Gastrocnemius medialis (tissue), 4 donors: ENCODE measurements at regions not wholly inside any gene's neighbourhood (a gene's known extent, or its start where the extent isn't known, plus 50 kb on each side); places are given as distances from the start of the nearest gene placed in this dataset.

Experiments
- POLR2A ChIP-seq, 2 donors: fragments of 450-650 bp; IDR thresholded peaks; one replicate each; pipeline ENCODE4 v1.6.1; 2017; ENCODE audit warnings: antibody characterized with exemption in 2 of 2, mild to moderate bottlenecking in 2 of 2, moderate library complexity in 2 of 2
- TF ChIP-seq, protein P1 (sequence below), 5 experiments: fragments of 450-650 bp in 3 of 5; fragments of 200-600 bp in 2 of 5; sonication (generic) in 2 of 5; IDR thresholded peaks in 4 of 5; conservative IDR thresholded peaks in 1 of 5; 1 replicate in 4 of 5; 2 replicates in 1 of 5; pipeline ENCODE4 v1.5.1; 2016 to 2019; ENCODE audit warnings: antibody characterized with exemption in 5 of 5, mild to moderate bottlenecking in 3 of 5, moderate library complexity in 3 of 5

DNA sequence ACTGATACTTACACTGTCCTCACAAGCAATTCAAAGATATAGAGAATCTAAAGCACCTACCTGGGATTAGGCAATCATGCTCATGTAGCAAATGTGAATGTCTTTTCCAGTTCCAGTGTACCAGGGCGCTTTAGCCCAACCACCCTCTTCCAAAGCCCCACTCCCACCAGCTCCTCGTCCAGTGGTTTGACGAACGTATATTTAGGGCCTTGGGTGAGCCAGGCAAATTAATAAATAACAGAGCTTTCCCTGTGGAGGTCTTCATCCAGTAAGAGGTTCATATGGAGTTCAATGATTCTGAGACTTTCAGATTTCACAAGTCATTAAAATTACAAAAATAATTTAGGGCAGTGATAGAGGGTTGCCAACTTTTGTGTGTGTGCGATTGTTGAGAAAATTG, 162.3 kb upstream of the C2CD4B start:
- TF ChIP-seq, protein P1, sequence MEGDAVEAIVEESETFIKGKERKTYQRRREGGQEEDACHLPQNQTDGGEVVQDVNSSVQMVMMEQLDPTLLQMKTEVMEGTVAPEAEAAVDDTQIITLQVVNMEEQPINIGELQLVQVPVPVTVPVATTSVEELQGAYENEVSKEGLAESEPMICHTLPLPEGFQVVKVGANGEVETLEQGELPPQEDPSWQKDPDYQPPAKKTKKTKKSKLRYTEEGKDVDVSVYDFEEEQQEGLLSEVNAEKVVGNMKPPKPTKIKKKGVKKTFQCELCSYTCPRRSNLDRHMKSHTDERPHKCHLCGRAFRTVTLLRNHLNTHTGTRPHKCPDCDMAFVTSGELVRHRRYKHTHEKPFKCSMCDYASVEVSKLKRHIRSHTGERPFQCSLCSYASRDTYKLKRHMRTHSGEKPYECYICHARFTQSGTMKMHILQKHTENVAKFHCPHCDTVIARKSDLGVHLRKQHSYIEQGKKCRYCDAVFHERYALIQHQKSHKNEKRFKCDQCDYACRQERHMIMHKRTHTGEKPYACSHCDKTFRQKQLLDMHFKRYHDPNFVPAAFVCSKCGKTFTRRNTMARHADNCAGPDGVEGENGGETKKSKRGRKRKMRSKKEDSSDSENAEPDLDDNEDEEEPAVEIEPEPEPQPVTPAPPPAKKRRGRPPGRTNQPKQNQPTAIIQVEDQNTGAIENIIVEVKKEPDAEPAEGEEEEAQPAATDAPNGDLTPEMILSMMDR (IDR thresholded peaks at IDR 0.05 in 4 of 5, conservative IDR thresholded peaks at IDR 0.05 in 1 of 5): no peak
- no peak for TF ChIP-seq POLR2A (IDR thresholded peaks at IDR 0.05)
